GM21723 (cell line): ENCODE measurements at regions not wholly inside any gene's neighbourhood (a gene's known extent, or its start where the extent isn't known, plus 50 kb on each side); places are given as distances from the start of the nearest gene placed in this dataset.

Experiments
- ATAC-seq: cut with Tn5 transposase; IDR thresholded peaks from one replicate; pipeline ENCODE4 v1.9.1; 2021; ENCODE audit warnings: mild to moderate bottlenecking, moderate library complexity; ENCODE audit not compliant: unreplicated experiment

DNA sequence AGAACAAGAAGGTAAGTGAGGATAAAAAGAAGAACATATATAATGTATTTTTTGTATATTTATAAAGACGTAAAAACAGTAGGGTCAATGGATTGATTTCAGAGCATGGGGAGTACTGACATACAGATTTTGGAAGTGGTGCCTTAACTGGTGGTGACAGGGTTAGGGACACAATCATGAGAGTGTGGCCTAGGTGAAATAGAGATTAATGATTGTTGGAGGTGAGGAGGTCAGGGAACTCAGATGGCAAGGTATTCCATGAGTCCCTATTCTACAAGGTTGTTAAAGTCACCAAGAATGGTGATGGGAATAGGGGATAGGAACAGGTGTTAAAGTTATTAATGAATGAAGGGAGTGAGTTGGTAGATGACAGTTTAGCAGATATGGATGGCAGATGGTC lies 210.8 kb downstream of the SEMA6A start:
- no peak for ATAC-seq

DNA sequence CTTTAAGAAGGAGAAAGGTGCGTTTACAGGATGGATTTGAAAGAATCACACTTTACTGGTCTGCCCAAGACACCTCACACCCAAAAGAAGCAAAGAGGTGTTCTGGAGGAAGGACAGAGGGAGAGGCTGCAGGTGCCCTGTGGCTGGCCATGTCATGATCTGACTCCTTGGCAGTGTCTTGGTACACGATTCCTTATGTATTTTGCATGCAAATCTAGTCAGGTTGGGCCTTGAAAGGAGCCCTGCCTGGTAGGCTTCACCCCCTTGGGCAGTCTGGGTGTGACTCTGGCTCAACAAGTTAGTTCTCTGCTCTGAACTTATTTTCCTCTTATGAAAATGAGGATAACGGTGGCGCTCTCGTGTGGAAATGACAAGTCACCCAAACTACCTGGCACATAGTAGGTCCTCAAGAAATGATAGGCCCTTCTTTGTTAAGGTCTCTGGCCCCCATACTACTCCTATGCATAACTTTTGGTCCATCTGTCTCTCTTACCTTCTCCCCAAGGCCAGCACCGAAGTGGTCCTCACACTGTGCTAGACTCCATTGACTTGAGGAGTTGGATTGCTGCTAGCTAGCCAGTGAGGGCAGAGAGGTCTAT lies 212.5 kb downstream of the SEMA6A start:
- ATAC-seq: no peak

DNA sequence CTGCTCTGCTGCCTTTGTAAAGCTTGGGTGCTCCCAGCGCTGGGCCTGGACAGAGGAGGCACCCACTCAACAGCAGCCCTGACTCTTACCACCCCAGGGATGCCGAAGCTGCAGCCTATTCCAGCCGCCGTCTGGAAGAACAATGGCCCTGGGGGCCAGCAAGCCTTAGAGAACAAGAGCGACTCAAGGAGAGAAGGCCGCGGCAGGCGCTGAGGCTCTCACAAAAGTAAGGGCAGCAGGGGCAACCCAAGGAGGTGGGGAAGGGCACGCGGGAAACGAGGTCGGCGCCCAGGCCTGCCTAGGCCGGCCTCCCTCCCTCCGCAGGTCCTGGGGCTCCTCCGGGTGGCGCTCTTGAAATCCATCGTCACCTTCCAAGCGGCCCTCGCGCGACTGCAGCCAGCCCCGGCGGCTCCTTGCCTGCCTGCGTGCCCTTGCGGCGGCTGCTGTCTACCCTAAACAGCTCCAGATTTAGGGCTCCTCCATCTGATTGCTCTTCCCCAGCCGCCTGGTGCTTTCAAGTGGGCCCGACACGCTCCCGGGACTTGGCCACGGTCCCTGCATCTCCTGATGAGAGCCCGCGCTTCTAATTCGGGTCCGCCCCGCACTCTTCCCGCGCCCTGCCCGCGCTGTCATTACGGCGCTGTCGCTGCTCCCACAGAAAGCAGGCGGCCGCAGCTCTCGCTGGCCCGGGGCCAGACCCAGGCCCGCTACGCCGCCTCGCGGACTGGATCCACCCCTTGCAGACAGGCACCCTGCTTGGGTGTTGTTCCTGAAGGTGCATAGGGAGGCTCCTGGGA lies 213.3 kb downstream of the SEMA6A start:
- ATAC-seq: no peak

DNA sequence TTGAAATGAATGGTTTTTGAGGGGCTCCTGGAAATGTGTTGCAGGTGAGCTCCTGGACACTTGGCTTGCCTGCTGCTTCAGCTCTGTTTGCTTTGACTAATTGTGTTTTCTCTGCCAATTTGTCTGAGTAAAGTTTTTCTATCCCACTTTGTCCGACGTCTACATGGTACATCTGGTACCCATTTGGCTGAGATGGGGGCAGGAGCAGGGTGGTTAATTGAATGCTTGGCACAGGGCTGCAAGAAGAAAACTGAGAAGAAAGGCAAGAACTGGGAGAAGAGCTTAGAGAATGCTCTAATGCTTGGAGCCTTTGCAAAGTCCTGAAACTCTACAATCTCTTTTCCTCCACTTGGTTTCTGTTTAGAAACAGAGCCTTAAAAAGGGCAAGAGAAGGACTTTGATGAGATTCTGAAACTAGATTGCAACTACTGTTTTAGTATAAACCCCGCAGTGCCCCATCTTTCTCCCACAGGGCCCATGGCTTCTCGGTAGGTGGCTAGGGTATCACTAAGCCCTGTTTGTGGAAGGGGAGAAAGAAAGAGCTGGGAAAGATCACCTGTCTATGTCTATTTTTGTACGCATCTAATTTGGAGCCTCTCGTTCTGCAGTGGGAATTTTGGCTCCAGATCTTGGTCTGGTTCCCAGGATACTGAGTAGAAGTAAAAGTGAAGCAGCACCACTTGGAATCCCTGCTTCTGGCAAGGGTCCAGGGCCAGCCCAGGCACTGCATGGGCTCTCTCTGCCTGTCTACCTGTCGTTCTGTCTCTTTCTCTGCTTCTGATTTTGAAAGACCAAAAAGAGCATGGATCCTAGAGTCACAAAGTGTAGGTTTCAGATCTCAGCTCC lies 214.4 kb downstream of the SEMA6A start:
- ATAC-seq: no peak

DNA sequence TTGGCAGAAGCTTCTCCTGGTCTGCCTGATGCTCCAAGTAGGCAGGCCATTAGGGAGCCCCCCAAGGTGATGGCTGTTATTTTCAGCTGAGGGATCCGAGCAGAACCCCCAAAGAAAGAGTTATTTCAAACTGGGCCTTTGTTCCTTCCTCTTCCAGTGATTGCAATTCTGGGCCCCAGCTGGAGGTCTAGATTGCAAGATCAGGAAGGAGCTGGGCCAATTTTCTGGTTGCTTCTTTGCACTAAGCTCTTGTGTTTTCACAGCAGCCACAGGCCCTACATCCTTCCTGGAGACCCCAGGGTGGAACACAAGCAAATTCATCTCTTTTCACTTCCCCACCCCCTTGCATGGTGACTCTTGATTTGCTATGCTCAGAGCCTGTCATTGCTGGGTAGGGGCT lies 215.0 kb downstream of the SEMA6A start:
- no peak for ATAC-seq

DNA sequence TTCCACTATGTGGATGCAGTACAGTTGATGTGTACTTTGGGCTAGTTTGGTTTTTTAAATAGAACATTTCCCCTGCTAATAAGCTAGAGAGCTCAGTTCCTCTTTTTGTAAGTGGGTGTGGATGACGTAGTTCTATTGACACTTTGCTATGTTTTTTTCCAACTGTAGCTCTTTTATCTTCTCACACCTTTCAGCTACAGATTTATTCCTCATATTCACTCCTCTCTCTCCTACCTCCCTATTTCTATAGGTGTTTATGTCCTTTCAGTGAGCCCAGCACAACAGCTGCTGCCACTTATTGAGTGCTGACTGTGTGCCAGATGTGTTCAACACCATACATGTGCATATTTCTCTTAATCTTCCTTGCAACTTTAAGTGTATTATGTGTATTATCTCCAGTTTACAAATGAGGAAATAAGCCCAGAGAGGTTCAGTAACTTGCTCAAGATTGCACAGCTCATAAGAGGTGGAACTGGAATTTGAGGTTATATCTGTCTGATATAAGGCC lies 215.7 kb downstream of the SEMA6A start:
- peak; percentile 99 for ATAC-seq

DNA sequence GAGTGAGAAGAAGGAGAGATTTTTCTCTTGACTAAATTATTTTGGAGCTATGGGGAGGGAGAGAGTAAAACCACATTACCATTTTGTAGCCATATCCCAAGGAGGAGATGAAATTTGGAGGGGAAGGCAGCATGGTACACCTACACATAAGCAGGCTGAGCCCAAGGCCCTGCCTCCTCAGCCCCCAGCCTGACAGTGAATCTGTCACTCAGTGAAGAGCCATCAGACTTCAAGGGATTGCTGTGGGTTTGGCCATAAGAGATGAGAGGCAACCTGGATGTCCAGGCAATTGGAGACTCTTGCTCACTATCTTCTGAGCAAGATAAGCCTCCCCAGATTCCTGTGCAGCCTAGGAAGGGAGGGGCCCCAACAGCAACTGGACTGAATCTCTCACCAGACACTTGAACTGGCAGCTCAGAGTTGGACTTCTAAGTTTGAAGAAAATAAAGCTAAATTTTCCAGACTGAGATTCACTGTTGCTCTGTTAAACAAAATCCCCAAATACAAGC lies 216.6 kb downstream of the SEMA6A start:
- ATAC-seq: no peak

DNA sequence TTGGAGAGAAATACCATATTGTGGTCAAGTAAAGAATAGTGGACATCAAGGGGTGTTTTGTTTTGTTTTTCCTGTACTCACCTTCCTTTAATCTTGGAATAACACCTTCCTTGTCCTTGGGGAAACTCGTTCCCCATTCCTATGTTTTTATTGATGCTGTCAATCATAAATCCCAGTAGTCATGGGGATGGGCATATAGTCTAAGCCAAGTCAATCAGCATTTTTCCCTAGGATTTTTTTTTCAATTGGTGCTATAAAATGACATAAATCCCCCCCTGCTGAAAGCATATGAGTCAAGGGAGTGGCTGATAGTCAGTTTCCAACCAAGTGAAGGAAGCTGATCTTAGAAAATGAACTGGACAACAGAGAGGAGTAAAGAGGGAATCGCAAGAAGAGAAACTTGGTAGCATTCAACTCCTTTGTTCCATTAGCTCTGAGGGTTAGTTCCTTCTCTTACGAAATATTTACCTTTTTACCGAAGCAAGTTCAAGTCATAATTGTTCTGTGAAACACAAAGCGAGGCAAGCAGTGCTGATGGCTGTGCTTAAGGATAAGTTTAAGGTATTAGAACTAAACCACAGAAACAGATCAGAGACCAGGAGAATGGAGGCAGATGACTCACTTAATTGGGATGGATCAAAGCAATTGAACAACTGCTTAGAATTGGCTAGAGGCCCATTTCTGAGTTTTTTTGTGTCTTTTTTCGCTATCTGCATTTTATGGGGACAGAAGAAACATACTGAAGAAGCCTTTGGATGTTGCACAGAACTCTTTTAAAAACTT lies 218.6 kb downstream of the SEMA6A start:
- ATAC-seq: no peak

DNA sequence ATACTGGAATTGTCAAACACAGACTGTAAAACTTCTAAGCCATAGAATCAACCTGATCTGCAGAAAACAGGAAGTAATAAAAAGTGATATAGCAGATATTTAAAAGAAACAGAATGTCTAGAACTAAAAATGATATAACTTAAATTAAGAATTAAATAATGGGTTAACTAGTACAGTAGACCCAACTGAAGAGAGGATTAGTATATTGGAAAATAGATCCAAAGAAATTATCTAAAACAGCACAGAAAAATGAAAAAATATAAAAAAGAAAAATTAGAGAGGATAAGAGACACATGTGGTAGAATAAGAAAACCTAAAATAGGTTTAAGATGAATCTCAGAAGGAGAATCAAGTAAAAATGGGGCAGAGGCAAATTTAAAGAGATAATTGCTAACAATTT lies 219.9 kb downstream of the SEMA6A start:
- no peak for ATAC-seq

DNA sequence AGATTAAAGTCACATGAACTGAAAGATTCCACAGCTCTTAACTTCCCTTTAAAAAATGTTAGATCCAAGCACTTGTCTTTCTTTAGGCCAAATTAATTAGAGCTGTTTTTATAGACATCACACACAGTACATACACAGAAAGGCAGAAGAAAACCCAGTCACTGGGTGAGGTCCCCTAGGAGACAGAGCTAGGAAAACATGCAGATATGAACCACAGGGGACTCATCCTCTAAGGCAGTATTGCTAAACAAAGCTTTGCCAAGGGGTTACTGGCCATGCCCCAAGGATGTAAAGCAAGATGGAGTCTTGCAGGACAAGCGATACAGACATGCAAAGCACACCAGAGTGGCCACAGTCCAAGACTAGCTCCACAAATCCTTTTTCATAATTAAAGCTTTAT lies 227.0 kb downstream of the SEMA6A start:
- ATAC-seq: no peak

DNA sequence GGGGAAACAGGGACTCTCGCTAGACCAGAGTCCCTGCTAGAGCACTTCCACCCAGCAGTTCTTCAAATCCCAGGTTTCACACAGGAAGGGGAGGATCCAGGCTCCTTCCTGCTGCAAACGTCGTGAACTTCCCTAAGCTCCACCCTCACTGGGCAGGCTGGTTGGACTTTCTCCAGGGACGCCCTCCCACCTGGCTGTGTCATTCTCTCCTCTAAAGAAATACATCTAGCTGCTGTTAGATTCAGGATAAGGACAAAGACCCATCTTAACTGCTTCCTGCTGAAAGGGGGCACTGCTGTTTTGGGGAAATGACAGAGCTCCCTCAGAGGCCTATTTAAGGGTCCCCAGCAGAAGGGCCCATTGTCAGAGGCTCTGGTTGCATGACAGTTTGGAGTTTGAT lies 230.7 kb downstream of the SEMA6A start:
- ATAC-seq: no peak
